ENCODE measurements at regions not wholly inside any gene's neighbourhood (a gene's known extent, or its start where the extent isn't known, plus 50 kb on each side); places are given as distances from the start of the nearest gene placed in this dataset.

GRCh38 chr18:34981487-34981886, 59.7 kb upstream of the MAPRE2 start:
- TF ChIP-seq ZNF274 (IDR thresholded peaks at IDR 0.05; ENCODE audit: borderline replicate concordance, extremely low read depth, low read length): no peak
- TF ChIP-seq, protein P1, sequence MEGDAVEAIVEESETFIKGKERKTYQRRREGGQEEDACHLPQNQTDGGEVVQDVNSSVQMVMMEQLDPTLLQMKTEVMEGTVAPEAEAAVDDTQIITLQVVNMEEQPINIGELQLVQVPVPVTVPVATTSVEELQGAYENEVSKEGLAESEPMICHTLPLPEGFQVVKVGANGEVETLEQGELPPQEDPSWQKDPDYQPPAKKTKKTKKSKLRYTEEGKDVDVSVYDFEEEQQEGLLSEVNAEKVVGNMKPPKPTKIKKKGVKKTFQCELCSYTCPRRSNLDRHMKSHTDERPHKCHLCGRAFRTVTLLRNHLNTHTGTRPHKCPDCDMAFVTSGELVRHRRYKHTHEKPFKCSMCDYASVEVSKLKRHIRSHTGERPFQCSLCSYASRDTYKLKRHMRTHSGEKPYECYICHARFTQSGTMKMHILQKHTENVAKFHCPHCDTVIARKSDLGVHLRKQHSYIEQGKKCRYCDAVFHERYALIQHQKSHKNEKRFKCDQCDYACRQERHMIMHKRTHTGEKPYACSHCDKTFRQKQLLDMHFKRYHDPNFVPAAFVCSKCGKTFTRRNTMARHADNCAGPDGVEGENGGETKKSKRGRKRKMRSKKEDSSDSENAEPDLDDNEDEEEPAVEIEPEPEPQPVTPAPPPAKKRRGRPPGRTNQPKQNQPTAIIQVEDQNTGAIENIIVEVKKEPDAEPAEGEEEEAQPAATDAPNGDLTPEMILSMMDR (IDR thresholded peaks at IDR 0.05; ENCODE audit: control extremely low read depth in 1 of 3, insufficient read depth in 1 of 3, low read depth in 1 of 3, low read length in 3 of 3): no peak
- TF ChIP-seq KDM1A (IDR thresholded peaks at IDR 0.05; ENCODE audit: borderline replicate concordance, low read length): no peak
- no peak for TF ChIP-seq EP300 (IDR thresholded peaks at IDR 0.05; ENCODE audit: borderline replicate concordance in 1 of 2, low read depth in 2 of 2, low read length in 2 of 2)
- no peak for TF ChIP-seq BACH1 (IDR thresholded peaks at IDR 0.05; ENCODE audit: low read length)
- TF ChIP-seq POLR2A (IDR thresholded peaks at IDR 0.05; ENCODE audit: control extremely low read depth in 1 of 2, low read depth in 2 of 2, low read length in 2 of 2): no peak
- no peak for TF ChIP-seq POLR2AphosphoS5 (IDR thresholded peaks at IDR 0.05; ENCODE audit: low read depth, low read length)
- TF ChIP-seq JUN (IDR thresholded peaks at IDR 0.05; ENCODE audit: low read depth, low read length): no peak
- no peak for TF ChIP-seq USF2 (IDR thresholded peaks at IDR 0.05; ENCODE audit: low read length)
- no peak for TF ChIP-seq SP2 (IDR thresholded peaks at IDR 0.05; ENCODE audit: low read length)
- TF ChIP-seq RNF2 (IDR thresholded peaks at IDR 0.05; ENCODE audit: borderline replicate concordance, low read depth, low read length, missing control alignments, poor library complexity, severe bottlenecking): no peak
- no peak for TF ChIP-seq CBX8 (IDR thresholded peaks at IDR 0.05; ENCODE audit: borderline replicate concordance, low read depth, low read length)
- TF ChIP-seq, protein P2, sequence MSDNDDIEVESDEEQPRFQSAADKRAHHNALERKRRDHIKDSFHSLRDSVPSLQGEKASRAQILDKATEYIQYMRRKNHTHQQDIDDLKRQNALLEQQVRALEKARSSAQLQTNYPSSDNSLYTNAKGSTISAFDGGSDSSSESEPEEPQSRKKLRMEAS (IDR thresholded peaks at IDR 0.05): no peak

Data from H1 (cell line).